Loucy (cell line): ENCODE measurements at regions not wholly inside any gene's neighbourhood (a gene's known extent, or its start where the extent isn't known, plus 50 kb on each side); places are given as distances from the start of the nearest gene placed in this dataset.

Experiments
- EZH2phosphoT487 ChIP-seq: fragments of 200-600 bp; IDR thresholded peaks from 2 replicates; pipeline ENCODE4 v1.6.1; 2018; ENCODE audit warnings: antibody characterized with exemption, mild to moderate bottlenecking, moderate library complexity, borderline replicate concordance
- TF ChIP-seq, protein P1 (sequence below): fragments of 200-600 bp; sonication (generic); conservative IDR thresholded peaks from 2 replicates; pipeline ENCODE4 v1.5.1; 2014; ENCODE audit warnings: mild to moderate bottlenecking, antibody characterized with exemption, low read length

DNA sequence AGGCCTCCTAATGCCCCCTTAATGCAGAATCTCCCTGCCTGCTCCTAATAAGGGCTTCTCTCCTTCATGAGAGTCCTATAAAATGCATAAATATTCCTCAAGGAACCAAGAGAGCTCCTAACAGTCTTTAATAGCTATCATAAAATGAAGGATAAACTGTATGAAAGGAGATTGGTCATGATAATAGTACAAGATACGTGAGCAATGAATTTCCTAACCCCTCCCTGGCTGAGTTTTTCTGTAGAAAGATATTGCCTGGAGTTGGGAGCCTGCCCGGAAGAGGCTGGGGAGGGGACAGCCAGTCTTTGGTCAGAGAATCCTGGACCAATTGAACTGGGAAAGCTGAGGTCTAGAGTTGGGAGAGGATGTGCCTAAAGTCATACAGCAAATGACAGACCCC is 321.9 kb upstream of the CDH5 start:
- TF ChIP-seq, protein P1, sequence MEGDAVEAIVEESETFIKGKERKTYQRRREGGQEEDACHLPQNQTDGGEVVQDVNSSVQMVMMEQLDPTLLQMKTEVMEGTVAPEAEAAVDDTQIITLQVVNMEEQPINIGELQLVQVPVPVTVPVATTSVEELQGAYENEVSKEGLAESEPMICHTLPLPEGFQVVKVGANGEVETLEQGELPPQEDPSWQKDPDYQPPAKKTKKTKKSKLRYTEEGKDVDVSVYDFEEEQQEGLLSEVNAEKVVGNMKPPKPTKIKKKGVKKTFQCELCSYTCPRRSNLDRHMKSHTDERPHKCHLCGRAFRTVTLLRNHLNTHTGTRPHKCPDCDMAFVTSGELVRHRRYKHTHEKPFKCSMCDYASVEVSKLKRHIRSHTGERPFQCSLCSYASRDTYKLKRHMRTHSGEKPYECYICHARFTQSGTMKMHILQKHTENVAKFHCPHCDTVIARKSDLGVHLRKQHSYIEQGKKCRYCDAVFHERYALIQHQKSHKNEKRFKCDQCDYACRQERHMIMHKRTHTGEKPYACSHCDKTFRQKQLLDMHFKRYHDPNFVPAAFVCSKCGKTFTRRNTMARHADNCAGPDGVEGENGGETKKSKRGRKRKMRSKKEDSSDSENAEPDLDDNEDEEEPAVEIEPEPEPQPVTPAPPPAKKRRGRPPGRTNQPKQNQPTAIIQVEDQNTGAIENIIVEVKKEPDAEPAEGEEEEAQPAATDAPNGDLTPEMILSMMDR, result no peak
- TF ChIP-seq EZH2phosphoT487, result no peak
